Type B pancreatic cell (in vitro differentiated cells): ENCODE measurements at regions not wholly inside any gene's neighbourhood (a gene's known extent, or its start where the extent isn't known, plus 50 kb on each side); places are given as distances from the start of the nearest gene placed in this dataset.

Experiments used
- DNase-seq: peaks from one replicate; pipeline ENCODE4 v3.0.0; 2021; ENCODE audit warnings: mixed read lengths; ENCODE audit not compliant: unreplicated experiment; ENCODE audit errors: extremely low spot score
- H3K27ac Mint-ChIP-seq: 2 replicates; pipeline ENCODE4 v1.8.0; 2021; ENCODE audit warnings: mild to moderate bottlenecking, mixed read lengths
- H3K27me3 Mint-ChIP-seq: 2 replicates; pipeline ENCODE4 v1.8.0; 2021; ENCODE audit warnings: mixed read lengths
- H3K36me3 Mint-ChIP-seq: 2 replicates; pipeline ENCODE4 v1.8.0; 2021; ENCODE audit warnings: mixed read lengths
- H3K4me1 Mint-ChIP-seq: one replicate; pipeline ENCODE4 v1.8.0; 2021; ENCODE audit warnings: mixed read lengths; ENCODE audit not compliant: unreplicated experiment
- H3K4me3 Mint-ChIP-seq: 2 replicates; pipeline ENCODE4 v1.8.0; 2021; ENCODE audit warnings: mild to moderate bottlenecking, mixed read lengths
- H3K9me3 Mint-ChIP-seq: 2 replicates; pipeline ENCODE4 v1.8.0; 2021; ENCODE audit warnings: mixed read lengths
- TF ChIP-seq, protein P1 (sequence below): fragments of 200-600 bp; sonication (generic); conservative IDR thresholded peaks from 2 replicates; pipeline ENCODE4 v1.5.0; 2021; ENCODE audit warnings: antibody characterized with exemption, mild to moderate bottlenecking

- Mint-ChIP-seq H3K27ac (no peak overlapping the region), H3K27me3 (peaks cover 15% of the 10 kb centered on the region), H3K9me3 (no peaks in the 10 kb centered on the region), H3K4me1 (no peaks in the 10 kb centered on the region), H3K4me3 (no peak overlapping the region), H3K36me3 (no peaks in the 10 kb centered on the region)
- TF ChIP-seq, protein P1, sequence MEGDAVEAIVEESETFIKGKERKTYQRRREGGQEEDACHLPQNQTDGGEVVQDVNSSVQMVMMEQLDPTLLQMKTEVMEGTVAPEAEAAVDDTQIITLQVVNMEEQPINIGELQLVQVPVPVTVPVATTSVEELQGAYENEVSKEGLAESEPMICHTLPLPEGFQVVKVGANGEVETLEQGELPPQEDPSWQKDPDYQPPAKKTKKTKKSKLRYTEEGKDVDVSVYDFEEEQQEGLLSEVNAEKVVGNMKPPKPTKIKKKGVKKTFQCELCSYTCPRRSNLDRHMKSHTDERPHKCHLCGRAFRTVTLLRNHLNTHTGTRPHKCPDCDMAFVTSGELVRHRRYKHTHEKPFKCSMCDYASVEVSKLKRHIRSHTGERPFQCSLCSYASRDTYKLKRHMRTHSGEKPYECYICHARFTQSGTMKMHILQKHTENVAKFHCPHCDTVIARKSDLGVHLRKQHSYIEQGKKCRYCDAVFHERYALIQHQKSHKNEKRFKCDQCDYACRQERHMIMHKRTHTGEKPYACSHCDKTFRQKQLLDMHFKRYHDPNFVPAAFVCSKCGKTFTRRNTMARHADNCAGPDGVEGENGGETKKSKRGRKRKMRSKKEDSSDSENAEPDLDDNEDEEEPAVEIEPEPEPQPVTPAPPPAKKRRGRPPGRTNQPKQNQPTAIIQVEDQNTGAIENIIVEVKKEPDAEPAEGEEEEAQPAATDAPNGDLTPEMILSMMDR, result no peak
- no peak for DNase-seq
Measured at GRCh38 chr22:49582678-49583077, 245.0 kb downstream of the BRD1 start.

DNA sequence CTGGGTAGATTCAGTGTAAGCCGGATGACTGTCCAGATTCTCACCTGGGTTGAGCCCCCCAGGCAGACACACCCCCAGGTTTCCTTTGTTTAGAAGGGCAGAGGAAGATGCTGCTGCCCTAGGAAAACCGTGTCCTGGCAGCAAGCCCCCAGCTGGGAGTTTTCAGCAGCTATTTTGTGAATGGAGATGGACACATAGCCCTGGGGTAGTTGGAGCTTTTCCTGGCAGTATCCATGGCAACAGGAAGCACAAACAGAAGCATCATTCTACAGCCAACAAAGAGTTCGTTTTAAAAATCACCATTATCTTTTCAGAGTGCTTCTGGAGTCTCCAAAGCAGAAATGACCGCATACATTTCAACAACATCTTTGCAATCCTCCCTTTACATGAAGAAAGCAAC, 245.5 kb downstream of the BRD1 start:
- H3K36me3 Mint-ChIP-seq, result no peaks in the 10 kb centered on the region
- H3K27ac Mint-ChIP-seq, result no peak overlapping the region
- H3K27me3 Mint-ChIP-seq, result peaks cover 15% of the 10 kb centered on the region
- no peaks in the 10 kb centered on the region for H3K4me1 Mint-ChIP-seq
- TF ChIP-seq, protein P1, result no peak
- H3K4me3 Mint-ChIP-seq, result no peak overlapping the region
- no peak for DNase-seq
- H3K9me3 Mint-ChIP-seq, result no peaks in the 10 kb centered on the region

GRCh38 chr22:49580024-49580423, 247.6 kb downstream of the BRD1 start:
- H3K27ac Mint-ChIP-seq, result no peak overlapping the region
- DNase-seq, result no peak
- TF ChIP-seq, protein P1, result no peak
- H3K36me3 Mint-ChIP-seq, result no peaks in the 10 kb centered on the region
- no peaks in the 10 kb centered on the region for H3K9me3 Mint-ChIP-seq
- no peak overlapping the region for H3K4me3 Mint-ChIP-seq
- H3K27me3 Mint-ChIP-seq, result peaks cover 10% of the 10 kb centered on the region
- no peaks in the 10 kb centered on the region for H3K4me1 Mint-ChIP-seq

DNA sequence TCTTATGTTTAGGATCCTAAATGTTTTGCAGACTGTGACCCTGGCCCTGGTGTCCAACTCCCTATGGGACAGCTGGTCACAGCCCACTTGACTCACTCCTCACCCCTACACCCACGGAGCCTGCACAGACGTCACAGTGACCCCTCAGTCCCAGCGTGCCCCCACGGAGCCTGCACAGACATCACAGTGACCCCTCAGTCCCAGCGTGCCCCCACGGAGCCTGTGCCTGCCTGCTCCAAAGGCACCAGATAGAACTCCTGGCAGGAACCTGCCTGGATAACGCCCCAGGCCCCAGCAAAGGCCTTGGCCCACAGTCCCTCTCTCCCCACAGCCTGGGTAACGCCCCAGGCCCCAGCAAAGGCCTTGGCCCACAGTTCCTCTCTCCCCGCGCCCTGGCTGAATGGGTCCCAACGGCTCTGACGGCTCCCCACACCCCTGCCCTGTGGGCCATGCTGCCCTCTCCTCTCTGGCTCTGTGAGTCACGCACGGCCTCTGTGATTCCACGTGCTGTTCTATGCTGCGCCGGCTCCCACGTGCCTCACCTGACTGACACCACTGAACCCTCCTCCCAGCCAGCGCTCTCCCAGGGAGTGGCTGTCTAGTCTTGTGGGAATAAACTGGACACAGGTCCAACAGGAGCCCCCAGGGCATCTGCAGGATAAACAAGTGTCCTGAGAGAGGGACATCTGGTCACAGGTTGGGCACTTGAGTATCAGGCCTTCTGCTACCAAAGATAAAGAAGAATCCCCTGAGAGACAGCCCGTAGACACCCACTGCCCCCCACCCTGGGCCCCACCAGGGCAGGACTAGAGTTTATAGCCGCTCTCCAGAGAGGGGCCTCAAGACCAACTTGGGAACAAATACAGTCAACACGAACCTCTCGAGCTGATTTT, 250.3 kb downstream of the BRD1 start:
- TF ChIP-seq, protein P1, result no peak
- no peak overlapping the region for H3K4me3 Mint-ChIP-seq

GRCh38 chr22:49576241-49577141, 251.2 kb downstream of the BRD1 start:
- Mint-ChIP-seq H3K4me3 (no peak overlapping the region), H3K9me3 (no peaks in the 10 kb centered on the region), H3K4me1 (no peaks in the 10 kb centered on the region), H3K36me3 (no peaks in the 10 kb centered on the region), H3K27me3 (no peaks in the 10 kb centered on the region), H3K27ac (no peak overlapping the region)
- DNase-seq, result peak; percentile 62
- TF ChIP-seq, protein P1, result no peak

More for the DNA sequence above, 250.3 kb downstream of the BRD1 start:
- H3K36me3 Mint-ChIP-seq, result no peaks in the 10 kb centered on the region
- no peak overlapping the region for H3K27ac Mint-ChIP-seq
- DNase-seq, result peak; percentile 63
- H3K27me3 Mint-ChIP-seq, result no peaks in the 10 kb centered on the region
- H3K9me3 Mint-ChIP-seq, result no peaks in the 10 kb centered on the region
- no peaks in the 10 kb centered on the region for H3K4me1 Mint-ChIP-seq
